Gastroesophageal sphincter (tissue), 3 donors: ENCODE measurements at regions not wholly inside any gene's neighbourhood (a gene's known extent, or its start where the extent isn't known, plus 50 kb on each side); places are given as distances from the start of the nearest gene placed in this dataset.

ENCODE experiments used
- POLR2AphosphoS5 ChIP-seq: sonication (generic); formaldehyde crosslinking; IDR thresholded peaks from one replicate; pipeline ENCODE4 v1.6.1; 2017; ENCODE audit warnings: antibody characterized with exemption
- TF ChIP-seq, protein P1 (sequence below), 4 experiments: fragments of 200-600 bp in 2 of 4; fragments of 450-650 bp in 2 of 4; sonication (generic) in 1 of 4; IDR thresholded peaks; one replicate each; pipeline ENCODE4 v1.5.1; 2017 to 2019; ENCODE audit warnings: antibody characterized with exemption in 4 of 4, mild to moderate bottlenecking in 2 of 4, moderate library complexity in 2 of 4

DNA sequence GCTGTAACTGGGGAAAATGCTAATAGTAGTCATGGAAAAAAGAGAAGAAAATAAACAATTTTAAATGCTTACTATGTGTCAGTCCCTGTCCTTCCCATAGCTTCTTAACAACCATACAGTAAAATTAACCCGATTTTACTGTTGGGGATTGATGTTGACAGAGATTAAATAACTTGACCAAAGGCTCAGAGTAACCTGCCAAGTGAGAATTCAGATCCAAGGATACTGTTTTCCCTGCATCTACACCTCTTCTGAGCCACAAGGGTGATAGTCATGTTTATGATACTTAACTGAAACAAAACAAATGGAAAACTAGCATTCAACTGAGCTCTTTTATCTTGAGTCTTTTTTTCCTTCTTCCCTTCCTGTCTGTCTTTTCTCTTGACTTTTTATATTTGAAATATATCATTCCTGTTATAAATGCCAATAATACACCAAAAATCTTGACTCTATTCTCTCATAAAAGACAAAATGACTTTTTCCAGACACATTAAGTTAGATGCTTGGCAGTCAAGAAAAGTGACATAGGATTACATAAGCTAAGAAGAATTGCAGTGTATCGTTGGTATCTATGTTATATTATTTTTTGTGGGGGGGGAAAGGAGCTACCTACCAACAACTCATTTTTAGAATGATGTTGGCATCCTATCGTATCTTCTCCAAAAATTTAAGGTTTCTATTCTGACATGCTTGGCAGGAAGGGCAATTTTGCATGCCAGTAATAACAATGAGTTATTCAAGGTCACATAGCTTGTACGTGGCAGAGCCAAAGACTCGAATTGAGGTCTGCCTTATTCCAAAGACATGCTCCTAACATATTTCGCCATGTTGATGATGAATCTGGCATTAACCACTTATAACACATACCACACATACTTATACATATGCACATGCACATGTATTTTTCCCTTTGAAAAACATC lies 306.6 kb upstream of the KCNH8 start:
- TF ChIP-seq POLR2AphosphoS5: no peak
- TF ChIP-seq, protein P1, sequence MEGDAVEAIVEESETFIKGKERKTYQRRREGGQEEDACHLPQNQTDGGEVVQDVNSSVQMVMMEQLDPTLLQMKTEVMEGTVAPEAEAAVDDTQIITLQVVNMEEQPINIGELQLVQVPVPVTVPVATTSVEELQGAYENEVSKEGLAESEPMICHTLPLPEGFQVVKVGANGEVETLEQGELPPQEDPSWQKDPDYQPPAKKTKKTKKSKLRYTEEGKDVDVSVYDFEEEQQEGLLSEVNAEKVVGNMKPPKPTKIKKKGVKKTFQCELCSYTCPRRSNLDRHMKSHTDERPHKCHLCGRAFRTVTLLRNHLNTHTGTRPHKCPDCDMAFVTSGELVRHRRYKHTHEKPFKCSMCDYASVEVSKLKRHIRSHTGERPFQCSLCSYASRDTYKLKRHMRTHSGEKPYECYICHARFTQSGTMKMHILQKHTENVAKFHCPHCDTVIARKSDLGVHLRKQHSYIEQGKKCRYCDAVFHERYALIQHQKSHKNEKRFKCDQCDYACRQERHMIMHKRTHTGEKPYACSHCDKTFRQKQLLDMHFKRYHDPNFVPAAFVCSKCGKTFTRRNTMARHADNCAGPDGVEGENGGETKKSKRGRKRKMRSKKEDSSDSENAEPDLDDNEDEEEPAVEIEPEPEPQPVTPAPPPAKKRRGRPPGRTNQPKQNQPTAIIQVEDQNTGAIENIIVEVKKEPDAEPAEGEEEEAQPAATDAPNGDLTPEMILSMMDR (IDR thresholded peaks at IDR 0.05): no peak
